Dendritic cell treated with granulocyte-macrophage colony-stimulating factor and Interleukin-4, amounts not matched to agents 40 ng/mL and 50 ng/mL, for 4 days (primary cell): ENCODE measurements at regions not wholly inside any gene's neighbourhood (a gene's known extent, or its start where the extent isn't known, plus 50 kb on each side); places are given as distances from the start of the nearest gene placed in this dataset.

Experiments
- H3K27ac Mint-ChIP-seq: one replicate; pipeline ENCODE4 v1.8.0; 2022; ENCODE audit warnings: mild to moderate bottlenecking, mixed read lengths
- H3K27me3 Mint-ChIP-seq: one replicate; pipeline ENCODE4 v1.8.0; 2022; ENCODE audit warnings: mild to moderate bottlenecking, mixed read lengths
- H3K36me3 Mint-ChIP-seq: one replicate; pipeline ENCODE4 v1.8.0; 2022; ENCODE audit warnings: low read depth, mixed read lengths
- H3K4me1 Mint-ChIP-seq: one replicate; pipeline ENCODE4 v1.8.0; 2022; ENCODE audit warnings: low read depth, mixed read lengths
- H3K4me3 Mint-ChIP-seq: one replicate; pipeline ENCODE4 v1.8.0; 2022; ENCODE audit warnings: mild to moderate bottlenecking, moderate library complexity, mixed read lengths
- H3K9me3 Mint-ChIP-seq: one replicate; pipeline ENCODE4 v1.8.0; 2022; ENCODE audit warnings: mixed read lengths
- intact Hi-C: fragments of 100-400 bp; cut with micrococcal nuclease; formaldehyde crosslinking; loops from one replicate; pipeline ENCODE4 v1.15.0; 2022

DNA sequence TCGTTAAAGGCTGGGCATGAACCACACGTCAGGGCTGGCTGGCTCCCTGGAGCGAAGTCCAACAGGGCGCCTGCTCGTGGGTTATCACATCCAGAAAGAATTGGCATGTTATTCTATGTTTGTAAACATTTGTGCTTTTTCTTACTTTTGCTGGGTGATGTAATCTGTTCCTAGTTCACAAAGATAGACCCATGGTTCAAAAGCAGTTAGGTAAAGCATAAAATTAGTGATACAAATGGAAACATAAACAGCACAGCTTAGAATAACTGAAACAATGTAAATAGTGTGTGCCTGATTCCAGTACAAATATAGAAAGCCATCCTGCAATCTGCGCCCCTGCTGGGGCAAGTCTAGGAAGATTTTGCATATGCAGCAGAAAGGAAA, 184.0 kb upstream of the C1orf174 start:
- Mint-ChIP-seq H3K4me3 (no peak overlapping the region), H3K27ac (no peak overlapping the region), H3K9me3 (peaks cover 23% of the 10 kb centered on the region), H3K36me3 (no peaks in the 10 kb centered on the region), H3K27me3 (peaks cover 1% of the 10 kb centered on the region), H3K4me1 (no peaks in the 10 kb centered on the region)
- intact Hi-C loops, result no loop called here

GRCh38 chr1:4084446-4084845, 184.4 kb upstream of the C1orf174 start:
- intact Hi-C loops, result no loop called here
- H3K27ac Mint-ChIP-seq, result no peak overlapping the region
- no peaks in the 10 kb centered on the region for H3K4me1 Mint-ChIP-seq
- peaks cover 27% of the 10 kb centered on the region for H3K9me3 Mint-ChIP-seq
- no peaks in the 10 kb centered on the region for H3K36me3 Mint-ChIP-seq
- no peak overlapping the region for H3K4me3 Mint-ChIP-seq
- H3K27me3 Mint-ChIP-seq, result peaks cover 1% of the 10 kb centered on the region

- no peak overlapping the region for H3K27ac Mint-ChIP-seq
- H3K36me3 Mint-ChIP-seq, result no peaks in the 10 kb centered on the region
- no peak overlapping the region for H3K4me3 Mint-ChIP-seq
- peaks cover 1% of the 10 kb centered on the region for H3K27me3 Mint-ChIP-seq
- no peaks in the 10 kb centered on the region for H3K4me1 Mint-ChIP-seq
- H3K9me3 Mint-ChIP-seq, result peaks cover 28% of the 10 kb centered on the region
- intact Hi-C loops, result no loop called here
Measured at GRCh38 chr1:4084896-4085295, 184.8 kb upstream of the C1orf174 start.

GRCh38 chr1:4085546-4085945, 185.5 kb upstream of the C1orf174 start:
- Mint-ChIP-seq H3K9me3 (peaks cover 24% of the 10 kb centered on the region), H3K27ac (no peak overlapping the region), H3K36me3 (no peaks in the 10 kb centered on the region), H3K4me1 (no peaks in the 10 kb centered on the region), H3K27me3 (peaks cover 1% of the 10 kb centered on the region), H3K4me3 (no peak overlapping the region)
- intact Hi-C loops, result no loop called here

DNA sequence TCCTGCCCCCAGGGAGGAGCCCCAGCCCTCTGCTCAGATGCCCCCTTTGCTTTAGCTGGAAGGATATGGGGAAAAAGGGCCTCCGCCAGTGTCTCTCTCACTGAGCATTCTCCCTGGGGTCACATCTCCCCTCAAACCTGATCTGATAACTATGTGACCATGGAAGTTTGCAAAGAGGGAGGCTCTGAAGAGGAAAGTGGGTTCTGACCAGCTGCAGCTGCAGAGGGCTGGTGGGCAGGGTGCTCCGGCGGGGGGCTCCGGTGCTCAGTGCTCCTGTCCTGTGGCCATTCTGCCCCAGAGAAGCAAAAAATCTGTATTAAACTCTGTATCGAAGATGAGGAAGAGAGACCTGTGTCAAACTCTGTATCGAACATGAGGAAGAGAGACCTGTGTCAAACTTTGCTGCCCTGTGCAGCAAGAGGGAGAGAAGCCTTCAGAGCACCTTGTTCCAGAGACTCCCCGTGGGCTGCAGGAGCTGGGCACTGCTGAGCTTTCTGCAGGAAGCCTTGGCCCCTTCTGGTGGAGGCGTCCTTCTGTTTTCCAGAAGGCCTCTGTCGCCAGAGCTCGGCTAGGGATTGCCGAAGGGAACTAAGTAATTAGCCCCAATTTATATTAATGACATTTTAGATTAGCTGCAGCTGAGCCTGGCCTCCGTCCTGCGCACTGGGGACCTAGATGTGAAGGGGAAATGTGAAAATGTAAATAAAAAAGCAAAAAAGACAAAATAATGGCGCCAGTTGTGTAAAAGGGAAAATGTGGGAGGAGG, 186.2 kb upstream of the C1orf174 start:
- Mint-ChIP-seq H3K4me3 (no peak overlapping the region), H3K36me3 (no peaks in the 10 kb centered on the region), H3K27me3 (no peaks in the 10 kb centered on the region), H3K4me1 (no peaks in the 10 kb centered on the region), H3K9me3 (peaks cover 19% of the 10 kb centered on the region), H3K27ac (no peak overlapping the region)
- intact Hi-C loops, result no loop called here

GRCh38 chr1:4086921-4087320, 186.8 kb upstream of the C1orf174 start:
- H3K4me3 Mint-ChIP-seq, result no peak overlapping the region
- no peaks in the 10 kb centered on the region for H3K27me3 Mint-ChIP-seq
- no peak overlapping the region for H3K27ac Mint-ChIP-seq
- no peaks in the 10 kb centered on the region for H3K4me1 Mint-ChIP-seq
- intact Hi-C loops, result no loop called here
- H3K36me3 Mint-ChIP-seq, result no peaks in the 10 kb centered on the region
- H3K9me3 Mint-ChIP-seq, result peaks cover 25% of the 10 kb centered on the region

DNA sequence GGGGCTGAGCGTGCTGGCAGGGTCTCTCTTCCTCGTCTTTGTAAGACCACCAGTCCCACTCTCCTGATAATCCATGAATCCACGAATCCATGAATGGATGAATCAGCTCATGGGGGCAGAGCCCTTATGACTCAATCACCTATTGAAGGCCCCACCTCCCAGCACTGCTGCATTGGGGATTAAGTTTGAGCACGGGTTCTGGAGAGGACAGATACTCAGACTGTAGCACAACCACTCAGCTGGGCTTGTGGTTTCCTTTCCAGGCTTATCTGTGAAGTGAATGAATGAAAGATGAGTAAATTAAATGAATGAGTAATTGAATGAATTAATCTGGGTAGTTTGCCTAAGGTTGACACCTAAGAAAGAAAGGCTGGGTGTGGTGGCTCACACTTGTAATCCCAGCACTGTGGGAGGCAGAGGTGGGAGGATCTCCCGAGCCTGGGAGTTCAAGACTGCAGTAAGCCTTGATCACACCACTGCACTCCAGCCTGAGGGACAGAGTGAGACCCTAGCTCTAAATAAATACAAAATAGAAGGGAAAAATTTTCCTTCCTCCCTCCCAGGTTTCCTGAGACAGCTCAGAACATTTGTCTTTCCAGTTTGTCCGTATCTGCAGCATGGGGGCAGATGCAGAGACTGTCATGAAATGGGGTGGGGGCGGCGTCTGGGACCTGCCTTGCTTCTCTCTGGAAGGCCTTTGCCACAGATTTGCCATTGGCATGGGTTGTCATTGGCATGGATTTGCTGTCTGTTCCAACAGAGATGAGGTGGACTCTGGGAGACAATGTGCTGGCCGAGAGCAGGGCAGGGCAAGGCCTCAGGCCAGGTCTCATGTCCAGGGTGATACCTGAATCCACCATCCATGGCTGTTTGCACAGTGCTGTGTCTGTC, 187.7 kb upstream of the C1orf174 start:
- no peaks in the 10 kb centered on the region for H3K4me1 Mint-ChIP-seq
- H3K27me3 Mint-ChIP-seq, result no peaks in the 10 kb centered on the region
- no peak overlapping the region for H3K27ac Mint-ChIP-seq
- peaks cover 30% of the 10 kb centered on the region for H3K9me3 Mint-ChIP-seq
- no peaks in the 10 kb centered on the region for H3K36me3 Mint-ChIP-seq
- no peak overlapping the region for H3K4me3 Mint-ChIP-seq
- intact Hi-C loops, result no loop called here

DNA sequence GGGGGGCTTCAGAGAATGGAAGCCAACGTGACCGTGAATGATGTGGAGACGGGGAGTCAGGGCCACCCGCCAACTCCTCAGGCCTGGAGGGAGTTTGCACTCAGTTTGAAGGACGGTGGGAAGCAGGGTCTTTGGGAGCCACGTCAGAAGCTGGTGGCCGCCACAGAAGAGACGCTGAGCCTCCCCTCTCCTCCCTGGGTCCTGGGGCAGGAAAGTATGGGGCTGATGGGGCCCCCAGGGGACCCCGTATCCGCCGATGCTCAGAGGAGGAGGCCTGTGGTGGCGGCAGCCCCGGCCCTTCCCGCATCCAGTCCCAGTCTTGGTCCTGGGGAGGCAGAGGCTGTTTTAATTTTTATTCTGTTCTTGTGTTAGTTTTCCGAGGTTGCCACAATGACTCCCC, 188.6 kb upstream of the C1orf174 start:
- intact Hi-C loops, result no loop called here
- Mint-ChIP-seq H3K9me3 (peaks cover 39% of the 10 kb centered on the region), H3K27me3 (no peaks in the 10 kb centered on the region)

GRCh38 chr1:4089421-4090175, 189.5 kb upstream of the C1orf174 start:
- intact Hi-C loops, result no loop called here
- Mint-ChIP-seq H3K9me3 (peaks cover 41% of the 10 kb centered on the region), H3K36me3 (no peaks in the 10 kb centered on the region), H3K4me3 (no peak overlapping the region), H3K27me3 (no peaks in the 10 kb centered on the region), H3K27ac (no peak overlapping the region), H3K4me1 (no peaks in the 10 kb centered on the region)

More for the DNA sequence above, 188.6 kb upstream of the C1orf174 start:
- H3K36me3 Mint-ChIP-seq, result no peaks in the 10 kb centered on the region
- no peak overlapping the region for H3K4me3 Mint-ChIP-seq
- H3K4me1 Mint-ChIP-seq, result no peaks in the 10 kb centered on the region
- no peak overlapping the region for H3K27ac Mint-ChIP-seq

DNA sequence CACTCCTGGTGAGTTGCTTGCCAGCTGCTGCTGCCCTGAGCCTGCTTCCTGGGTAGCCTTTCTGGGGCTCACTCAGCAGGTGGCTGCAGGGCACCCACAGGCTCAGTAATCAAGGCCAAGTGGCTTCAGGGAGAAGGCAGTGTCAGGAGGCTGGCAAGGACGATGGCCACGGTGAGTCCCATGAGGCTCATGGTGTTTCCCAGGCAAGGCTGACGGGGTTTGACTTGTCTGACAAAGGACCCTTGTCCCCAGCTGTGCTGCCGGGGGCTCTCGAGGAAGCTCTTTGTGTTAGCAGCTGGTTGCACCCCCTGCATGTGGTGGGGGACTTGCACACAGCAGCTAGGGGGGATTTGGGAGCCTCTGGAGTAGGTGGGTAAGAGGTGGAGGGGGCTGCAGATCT, 190.5 kb upstream of the C1orf174 start:
- H3K4me3 Mint-ChIP-seq, result no peak overlapping the region
- no peaks in the 10 kb centered on the region for H3K27me3 Mint-ChIP-seq
- no peaks in the 10 kb centered on the region for H3K36me3 Mint-ChIP-seq
- H3K4me1 Mint-ChIP-seq, result no peaks in the 10 kb centered on the region
- H3K27ac Mint-ChIP-seq, result no peak overlapping the region
- intact Hi-C loops, result no loop called here
- H3K9me3 Mint-ChIP-seq, result peaks cover 43% of the 10 kb centered on the region

- intact Hi-C loops, result no loop called here
- Mint-ChIP-seq H3K27ac (no peak overlapping the region), H3K9me3 (peaks cover 49% of the 10 kb centered on the region), H3K27me3 (no peaks in the 10 kb centered on the region), H3K36me3 (no peaks in the 10 kb centered on the region), H3K4me3 (no peak overlapping the region), H3K4me1 (no peaks in the 10 kb centered on the region)
Measured at GRCh38 chr1:4090976-4091660, 191.0 kb upstream of the C1orf174 start.

GRCh38 chr1:4091996-4092395, 191.9 kb upstream of the C1orf174 start:
- Mint-ChIP-seq H3K36me3 (no peaks in the 10 kb centered on the region), H3K4me3 (no peak overlapping the region), H3K9me3 (peaks cover 57% of the 10 kb centered on the region), H3K27ac (no peak overlapping the region), H3K27me3 (no peaks in the 10 kb centered on the region), H3K4me1 (no peaks in the 10 kb centered on the region)
- intact Hi-C loops, result no loop called here

DNA sequence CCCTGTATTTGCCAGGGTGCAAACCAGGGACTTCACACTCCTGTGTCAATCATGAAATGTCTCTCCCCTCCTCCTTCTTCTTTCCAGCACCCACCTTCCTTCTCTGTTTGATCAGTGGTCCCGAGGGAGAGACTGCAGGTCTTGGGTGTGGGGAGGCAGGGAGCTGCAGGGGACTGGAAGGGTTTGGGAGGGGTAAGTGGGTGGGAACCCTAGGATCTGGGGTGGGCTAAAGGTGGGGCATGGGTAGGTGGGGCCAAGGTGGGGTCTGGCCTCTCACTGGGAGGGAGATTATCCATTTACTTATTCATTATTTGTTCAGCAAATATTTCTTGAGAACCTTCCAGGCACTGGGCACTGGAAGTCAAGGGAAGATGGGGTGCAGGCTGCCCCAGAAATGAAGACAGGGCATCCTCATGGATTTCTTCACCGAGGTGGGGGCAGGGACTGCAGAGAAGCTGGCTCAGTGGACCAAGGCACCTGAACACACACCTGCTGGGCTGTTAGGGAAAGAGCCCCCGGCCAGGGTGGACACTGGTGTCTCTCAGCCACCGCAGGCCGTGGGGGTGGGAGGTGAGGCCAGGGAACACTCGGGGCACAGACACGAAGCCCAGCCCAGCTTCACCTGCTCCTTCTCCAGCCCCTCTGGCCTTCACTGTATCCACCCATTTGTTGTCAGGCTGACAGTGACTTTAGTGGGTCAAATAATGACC, 193.9 kb upstream of the C1orf174 start:
- H3K27ac Mint-ChIP-seq, result no peak overlapping the region
- H3K27me3 Mint-ChIP-seq, result no peaks in the 10 kb centered on the region
- no peaks in the 10 kb centered on the region for H3K4me1 Mint-ChIP-seq
- peaks cover 50% of the 10 kb centered on the region for H3K9me3 Mint-ChIP-seq
- intact Hi-C loops, result no loop called here
- no peak overlapping the region for H3K4me3 Mint-ChIP-seq
- H3K36me3 Mint-ChIP-seq, result no peaks in the 10 kb centered on the region
